ELF-1 (cell line): ENCODE measurements at regions not wholly inside any gene's neighbourhood (a gene's known extent, or its start where the extent isn't known, plus 50 kb on each side); places are given as distances from the start of the nearest gene placed in this dataset.

Experiments used
- DNase-seq: peaks from one replicate; pipeline ENCODE4 v3.0.0-alpha.2; 2016; ENCODE audit warnings: low read depth, low spot score

GRCh38 chr13:22126433-22127021 lies 455.7 kb downstream of the FGF9 start:
- DNase-seq: no peak

GRCh38 chr13:22127277-22128164 lies 456.6 kb downstream of the FGF9 start:
- DNase-seq: no peak

GRCh38 chr13:22128441-22129408 lies 457.9 kb downstream of the FGF9 start:
- no peak for DNase-seq

- no peak for DNase-seq
These were observed 459.4 kb downstream of the FGF9 start for GRCh38 chr13:22130254-22130653.

GRCh38 chr13:22134261-22134660 lies 463.4 kb downstream of the FGF9 start:
- no peak for DNase-seq

- DNase-seq: peak; percentile 39
These were observed 464.6 kb downstream of the FGF9 start for GRCh38 chr13:22135446-22135845.

GRCh38 chr13:22137361-22138050 lies 466.6 kb downstream of the FGF9 start:
- DNase-seq: no peak

GRCh38 chr13:22138947-22139346 lies 468.1 kb downstream of the FGF9 start:
- no peak for DNase-seq

GRCh38 chr13:22141716-22142115 lies 470.8 kb downstream of the FGF9 start:
- DNase-seq: no peak

GRCh38 chr13:22143671-22144070 lies 472.8 kb downstream of the FGF9 start:
- DNase-seq: no peak

GRCh38 chr13:22144806-22145205 lies 473.9 kb downstream of the FGF9 start:
- DNase-seq: no peak

- DNase-seq: no peak
These were observed 477.3 kb downstream of the FGF9 start for GRCh38 chr13:22148187-22148586.

- no peak for DNase-seq
These were observed 481.9 kb downstream of the FGF9 start for GRCh38 chr13:22152751-22153150.

GRCh38 chr13:22154041-22154440 lies 483.2 kb downstream of the FGF9 start:
- no peak for DNase-seq

- no peak for DNase-seq
These were observed 491.0 kb downstream of the FGF9 start for GRCh38 chr13:22161871-22162270.

GRCh38 chr13:22162889-22163288 lies 492.0 kb downstream of the FGF9 start:
- no peak for DNase-seq

- no peak for DNase-seq
These were observed 497.7 kb downstream of the FGF9 start for GRCh38 chr13:22168437-22169190.

- DNase-seq: peak; percentile 18
These were observed 498.6 kb downstream of the FGF9 start for GRCh38 chr13:22169473-22169872.

- DNase-seq: no peak
These were observed 502.7 kb downstream of the FGF9 start for GRCh38 chr13:22173610-22174009.

- DNase-seq: peak; percentile 13
These were observed 504.4 kb downstream of the FGF9 start for GRCh38 chr13:22175241-22175640.

- DNase-seq: no peak
These were observed 504.9 kb downstream of the FGF9 start for GRCh38 chr13:22175815-22176214.
